Activated B cell treated with CpG ODN at 0.5 μM for 24 hours (primary cell): ENCODE measurements at regions not wholly inside any gene's neighbourhood (a gene's known extent, or its start where the extent isn't known, plus 50 kb on each side); places are given as distances from the start of the nearest gene placed in this dataset.

Source experiments
- ATAC-seq: fragments of 200-7000 bp; cut with Tn5 transposase; one replicate; pipeline ENCODE4 v1.10.0; 2021; ENCODE audit warnings: low read depth, mild to moderate bottlenecking, moderate library complexity
- CTCF ChIA-PET: fragments of 350-600 bp; sonication (Branson Sonifier 250); formaldehyde crosslinking; loops from one replicate; lab custom pipeline; 2021; ENCODE audit warnings: antibody characterized with exemption; lab: Charles Lee
- POLR2A ChIA-PET: fragments of 350-600 bp; sonication (Branson Sonifier 250); formaldehyde crosslinking; loops from one replicate; lab custom pipeline; 2021; ENCODE audit warnings: antibody characterized with exemption; lab: Charles Lee
- DNase-seq: peaks from one replicate; pipeline ENCODE4 v3.0.0; 2022
- H3K27ac Mint-ChIP-seq: one replicate; pipeline ENCODE4 v1.8.0; 2020; ENCODE audit warnings: mixed read lengths
- H3K27me3 Mint-ChIP-seq: one replicate; pipeline ENCODE4 v1.8.0; 2021; ENCODE audit warnings: mixed read lengths
- H3K36me3 Mint-ChIP-seq: one replicate; pipeline ENCODE4 v1.8.0; 2021; ENCODE audit warnings: low read depth, mixed read lengths
- H3K4me1 Mint-ChIP-seq: one replicate; pipeline ENCODE4 v1.8.0; 2021; ENCODE audit warnings: mixed read lengths
- H3K4me3 Mint-ChIP-seq: one replicate; pipeline ENCODE4 v1.8.0; 2020; ENCODE audit warnings: mild to moderate bottlenecking, mixed read lengths
- H3K9me3 Mint-ChIP-seq: one replicate; pipeline ENCODE4 v1.8.0; 2020; ENCODE audit warnings: mixed read lengths
- CTCF ChIP-seq: fragments of 200-600 bp; IDR thresholded peaks from one replicate; pipeline ENCODE4 v1.8.0; 2022; ENCODE audit warnings: antibody characterized with exemption, mild to moderate bottlenecking
- intact Hi-C: fragments of 100-400 bp; cut with micrococcal nuclease; formaldehyde crosslinking; loops from one replicate; pipeline ENCODE4 v1.15.1; 2024

- Mint-ChIP-seq H3K27me3 (no peaks in the 10 kb centered on the region), H3K36me3 (no peaks in the 10 kb centered on the region), H3K4me3 (no peak overlapping the region), H3K27ac (no peak overlapping the region), H3K9me3 (no peaks in the 10 kb centered on the region), H3K4me1 (no peaks in the 10 kb centered on the region)
- POLR2A ChIA-PET, result no interaction called here
- CTCF ChIA-PET, result no interaction called here
- intact Hi-C loops, result no loop called here
- DNase-seq, result no peak
- ATAC-seq, result no peak
- TF ChIP-seq CTCF, result no peak
Measured at GRCh38 chr3:81433675-81434074, 327.8 kb downstream of the GBE1 start.

- no peaks in the 10 kb centered on the region for H3K9me3 Mint-ChIP-seq
- DNase-seq (no peak), ATAC-seq (no peak)
- H3K4me1 Mint-ChIP-seq, result no peaks in the 10 kb centered on the region
- H3K4me3 Mint-ChIP-seq, result no peak overlapping the region
- no peak for TF ChIP-seq CTCF
- no peaks in the 10 kb centered on the region for H3K27me3 Mint-ChIP-seq
- no peaks in the 10 kb centered on the region for H3K36me3 Mint-ChIP-seq
- intact Hi-C loops, result no loop called here
- H3K27ac Mint-ChIP-seq, result no peak overlapping the region
- CTCF ChIA-PET, result no interaction called here
- POLR2A ChIA-PET, result no interaction called here
Measured at GRCh38 chr3:81432456-81432855, 329.0 kb downstream of the GBE1 start.

GRCh38 chr3:81426826-81427577, 334.4 kb downstream of the GBE1 start:
- Mint-ChIP-seq H3K27me3 (no peaks in the 10 kb centered on the region), H3K4me1 (no peaks in the 10 kb centered on the region), H3K9me3 (no peaks in the 10 kb centered on the region), H3K27ac (no peak overlapping the region), H3K36me3 (no peaks in the 10 kb centered on the region), H3K4me3 (no peak overlapping the region)
- TF ChIP-seq CTCF, result no peak
- ATAC-seq, result no peak
- intact Hi-C loops, result no loop called here
- CTCF ChIA-PET, result no interaction called here
- no peak for DNase-seq
- POLR2A ChIA-PET, result no interaction called here

- no peaks in the 10 kb centered on the region for H3K4me1 Mint-ChIP-seq
- DNase-seq, result no peak
- CTCF ChIA-PET, result interaction anchor here (0.6 kb wide), 1 partner anchor 54 kb away, joined by 3 read pairs; no protein-coding TSS in a partner anchor
- no peak overlapping the region for H3K4me3 Mint-ChIP-seq
- intact Hi-C loops, result no loop called here
- TF ChIP-seq CTCF, result no peak
- no peak overlapping the region for H3K27ac Mint-ChIP-seq
- ATAC-seq, result no peak
- H3K9me3 Mint-ChIP-seq, result no peaks in the 10 kb centered on the region
- no peaks in the 10 kb centered on the region for H3K27me3 Mint-ChIP-seq
- no peaks in the 10 kb centered on the region for H3K36me3 Mint-ChIP-seq
- POLR2A ChIA-PET, result no interaction called here
Measured at GRCh38 chr3:81425198-81425868, 336.1 kb downstream of the GBE1 start.

GRCh38 chr3:81419228-81419627, 342.2 kb downstream of the GBE1 start:
- Mint-ChIP-seq H3K27me3 (no peaks in the 10 kb centered on the region), H3K4me1 (no peaks in the 10 kb centered on the region), H3K9me3 (peaks cover 2% of the 10 kb centered on the region), H3K36me3 (no peaks in the 10 kb centered on the region), H3K27ac (no peak overlapping the region), H3K4me3 (no peak overlapping the region)
- TF ChIP-seq CTCF, result no peak
- ChIA-PET CTCF (no interaction called here), POLR2A (no interaction called here)
- DNase-seq (no peak), ATAC-seq (no peak)
- intact Hi-C loops, result loop anchor here (2.0 kb wide), 1 partner anchor 714 kb away; no protein-coding TSS in a partner anchor
